NCI-H345 treated with DMSO at 0.1 percent for 48 hours (cell line): ENCODE measurements at regions not wholly inside any gene's neighbourhood (a gene's known extent, or its start where the extent isn't known, plus 50 kb on each side); places are given as distances from the start of the nearest gene placed in this dataset.
"Not testable (repeated sequence)": the region's sequence is repeated elsewhere in the genome, so short reads cannot be mapped to it uniquely, and the experiment has no call there.

ENCODE experiments used
- DNase-seq: peaks from one replicate; lab custom pipeline; 2025; ENCODE audit not compliant: unreplicated experiment; lab: John Stamatoyannopoulos, UW

DNA sequence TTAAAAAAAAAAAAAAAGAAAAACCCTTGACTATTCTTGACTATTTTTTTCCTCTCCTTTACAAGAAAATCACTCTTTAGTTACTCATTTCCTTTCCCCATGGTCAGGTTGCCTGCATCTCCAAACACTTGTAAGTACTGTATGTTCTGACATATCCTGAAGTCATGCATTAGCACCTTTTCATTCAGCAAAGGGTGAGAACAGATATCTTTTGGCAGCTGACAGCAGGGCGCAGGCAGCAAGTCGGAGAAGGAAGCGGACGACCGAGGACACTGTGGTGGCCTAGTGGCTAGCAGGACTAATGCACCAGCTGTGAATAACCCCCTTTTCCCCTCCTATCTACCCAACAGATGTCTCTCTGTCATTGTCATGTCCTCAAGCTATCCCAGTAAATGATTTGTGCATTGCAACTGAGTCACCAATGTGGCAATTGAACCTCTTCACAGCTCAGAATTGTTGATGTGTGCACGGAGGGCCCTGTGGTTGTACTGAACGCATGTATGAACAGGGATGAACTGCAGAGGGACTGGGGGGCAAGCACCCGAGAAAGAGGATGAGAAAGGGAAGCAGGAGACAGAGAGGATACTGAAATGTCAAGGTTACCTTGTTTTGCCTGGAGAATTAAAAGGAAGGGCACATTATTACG is 996.0 kb upstream of the ARRDC3 start:
- no peak for DNase-seq

GRCh38 chr5:92374859-92375258 is 991.7 kb upstream of the ARRDC3 start:
- no peak for DNase-seq

- no peak for DNase-seq
These were observed 989.6 kb upstream of the ARRDC3 start for GRCh38 chr5:92372766-92373165.

DNA sequence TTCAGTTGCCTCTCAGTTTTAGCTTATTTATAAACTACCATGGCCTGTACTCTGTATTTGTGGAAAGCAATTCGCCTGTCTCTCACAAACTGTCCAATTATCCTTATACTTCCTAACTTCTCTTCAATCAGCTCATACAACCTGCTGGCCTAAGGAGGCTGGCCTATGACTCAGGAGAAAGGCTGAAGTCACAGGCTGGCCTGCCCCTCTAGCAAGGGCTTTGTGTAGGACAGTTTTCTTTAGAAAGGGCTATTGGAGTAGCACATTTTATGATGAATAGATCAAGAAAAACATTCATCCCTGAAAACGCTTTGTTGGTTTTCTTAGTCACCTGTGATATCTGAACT is 988.7 kb upstream of the ARRDC3 start:
- no peak for DNase-seq

GRCh38 chr5:92371171-92371888 is 988.2 kb upstream of the ARRDC3 start:
- DNase-seq = no peak

- DNase-seq = no peak
These were observed 986.9 kb upstream of the ARRDC3 start for GRCh38 chr5:92370032-92370431.

GRCh38 chr5:92369587-92369986 is 986.5 kb upstream of the ARRDC3 start:
- no peak for DNase-seq

DNA sequence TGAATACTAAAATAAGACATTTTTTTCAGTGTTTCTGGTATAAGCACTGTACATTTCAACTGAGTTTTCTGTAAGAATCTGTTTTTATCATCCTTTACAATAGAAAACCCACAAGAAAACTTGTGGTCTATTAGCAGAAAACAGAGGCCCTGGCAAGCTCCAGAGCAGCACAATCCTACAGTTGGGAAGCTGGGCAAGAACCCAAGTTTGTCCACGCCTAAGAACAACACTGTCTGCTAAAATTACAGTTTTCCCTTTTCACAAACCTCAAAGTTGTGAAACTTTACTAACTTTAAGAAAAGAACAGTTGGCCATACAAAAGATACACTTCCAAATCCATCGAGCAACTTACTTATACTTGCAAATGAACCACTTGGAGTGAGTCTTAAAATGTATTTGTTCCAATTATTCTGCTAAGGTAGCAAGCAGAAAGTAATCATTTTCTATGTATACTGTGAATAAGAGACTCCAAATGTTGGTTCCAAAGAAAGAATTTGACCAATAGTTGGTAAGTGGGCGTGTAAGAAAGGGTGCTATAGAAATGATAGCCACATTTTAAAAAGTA is 982.0 kb upstream of the ARRDC3 start:
- no peak for DNase-seq

DNA sequence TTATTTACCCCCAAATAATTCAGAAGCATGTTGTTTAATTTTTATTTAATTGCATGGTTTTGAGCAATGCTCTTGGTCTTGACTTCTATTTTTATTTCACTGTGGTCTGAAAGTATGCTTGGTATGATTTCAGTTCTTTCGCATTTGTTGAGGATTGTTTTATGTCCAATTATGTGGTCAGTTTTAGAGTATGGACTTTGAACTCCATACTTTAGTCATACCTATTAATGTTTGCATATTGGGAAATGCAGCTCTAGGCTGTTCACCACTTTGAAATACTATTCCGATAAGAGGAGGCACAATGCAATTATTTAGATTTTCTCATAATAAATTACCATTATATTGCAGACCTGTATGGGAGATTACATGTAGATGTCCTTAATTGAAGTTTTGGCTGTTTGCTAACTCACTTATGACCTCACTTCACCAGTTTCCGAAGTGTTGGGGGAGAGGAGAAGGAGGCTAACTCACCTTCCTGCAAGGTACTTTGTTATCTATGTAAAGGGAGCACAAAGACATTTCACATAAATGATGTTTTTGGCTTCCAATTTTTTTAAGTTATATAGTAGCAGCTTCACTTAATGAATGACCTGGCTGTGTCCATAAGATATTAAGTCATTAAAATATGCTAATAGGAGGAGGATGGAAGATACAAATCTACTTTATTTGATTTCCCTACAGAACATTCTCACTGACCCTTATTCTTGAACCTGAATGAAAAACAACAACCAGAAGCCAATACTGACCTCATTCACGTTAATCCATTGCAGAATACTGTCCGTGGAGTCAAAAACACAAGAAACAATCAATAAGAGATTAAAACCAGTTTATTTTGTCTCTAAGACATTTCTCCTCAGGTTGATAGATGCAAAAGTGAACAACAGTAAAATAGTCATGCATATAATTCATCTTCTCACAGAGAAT is 970.3 kb upstream of the ARRDC3 start:
- DNase-seq = no peak

- DNase-seq = no peak
These were observed 954.7 kb upstream of the ARRDC3 start for GRCh38 chr5:92337772-92338234.

- no peak for DNase-seq
These were observed 948.9 kb upstream of the ARRDC3 start for GRCh38 chr5:92332039-92332438.

DNA sequence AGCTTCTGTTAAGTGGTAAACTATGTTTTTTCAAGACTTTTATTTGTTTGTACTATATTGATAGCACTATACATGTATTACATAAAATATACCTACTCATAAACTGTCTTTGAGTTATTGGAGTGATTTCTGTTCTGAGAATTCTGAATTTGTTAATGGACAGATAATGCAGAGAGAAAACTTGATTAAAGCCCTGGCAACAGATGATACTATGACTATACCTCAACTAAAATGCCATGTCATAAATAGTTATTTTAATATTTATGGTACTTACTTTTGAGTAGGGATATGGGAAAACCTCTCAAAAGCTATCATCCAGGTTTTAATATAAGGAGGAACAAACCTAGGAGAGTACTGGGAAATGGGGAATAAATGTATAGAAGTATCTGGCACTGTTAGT is 947.2 kb upstream of the ARRDC3 start:
- DNase-seq = no peak

DNA sequence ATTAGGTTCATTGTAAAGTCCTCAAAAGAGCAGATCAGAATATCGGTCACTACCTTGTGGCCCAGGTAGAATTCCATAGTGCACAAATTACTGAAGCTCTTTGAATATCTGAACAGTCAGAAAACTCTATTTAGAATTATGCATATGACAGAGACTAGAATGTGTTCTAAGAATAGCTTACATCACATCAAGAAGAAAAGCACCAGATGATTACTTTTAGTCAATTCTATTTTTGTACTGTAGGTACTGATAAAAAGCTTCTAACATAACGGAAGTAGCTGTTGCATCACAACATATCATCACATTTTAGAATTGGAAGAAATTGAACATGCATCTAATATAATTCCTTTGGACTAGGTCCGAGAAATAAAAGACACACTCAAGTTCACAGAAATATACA is 946.6 kb upstream of the ARRDC3 start:
- DNase-seq = no peak

GRCh38 chr5:92328584-92329259 is 945.6 kb upstream of the ARRDC3 start:
- no peak for DNase-seq

GRCh38 chr5:92320446-92320845 is 937.3 kb upstream of the ARRDC3 start:
- no peak for DNase-seq

DNA sequence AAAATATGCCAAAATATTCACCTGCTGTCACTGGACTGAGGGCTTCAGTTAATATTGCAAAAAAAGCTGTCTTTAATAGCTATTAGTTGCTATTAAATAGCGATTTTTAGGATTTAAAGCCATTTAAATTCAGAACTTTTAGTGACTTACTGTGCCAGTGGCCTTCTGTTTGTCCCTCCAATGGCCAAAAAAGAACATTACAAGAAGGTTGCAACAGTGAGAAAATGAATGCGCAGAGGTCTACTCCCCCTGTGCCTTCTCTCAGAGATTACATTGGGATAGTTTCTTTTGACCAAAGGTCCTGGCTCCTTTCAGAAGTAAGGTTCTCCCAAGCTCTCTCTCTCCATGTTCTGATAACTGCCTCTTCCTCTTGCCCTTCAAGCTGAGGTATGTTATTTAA is 930.3 kb upstream of the ARRDC3 start:
- DNase-seq = no peak

DNA sequence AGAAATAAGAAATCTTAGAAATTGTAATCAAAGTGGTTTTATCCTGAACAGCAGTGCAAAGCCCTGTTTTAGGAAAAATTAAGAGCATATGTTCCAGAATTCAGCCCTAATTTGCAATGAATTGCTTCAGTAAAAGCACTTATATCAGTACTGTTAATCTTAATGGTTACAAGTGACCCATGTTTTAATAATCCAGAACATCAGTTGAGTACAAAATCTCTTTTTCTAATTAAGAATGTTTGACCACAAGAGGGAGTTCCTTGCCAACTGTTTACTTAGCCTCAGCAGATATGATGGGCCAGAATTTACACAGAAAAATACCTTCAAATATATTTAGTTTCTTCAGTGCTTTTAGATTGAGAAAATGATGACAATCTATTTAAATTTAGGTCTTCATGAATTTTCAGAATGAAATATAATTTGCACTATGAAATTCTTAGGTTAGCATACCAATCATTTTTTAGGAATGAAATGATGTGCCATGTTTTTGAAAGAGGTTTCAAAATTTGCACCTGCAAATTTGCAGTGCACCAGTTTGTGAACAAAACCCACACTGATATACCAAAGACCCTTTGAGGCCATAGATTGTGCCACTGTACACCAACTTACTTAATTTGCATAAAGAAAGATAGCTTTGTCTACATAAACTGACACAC is 926.3 kb upstream of the ARRDC3 start:
- peak; percentile 65 for DNase-seq

GRCh38 chr5:92308679-92309078 is 925.6 kb upstream of the ARRDC3 start:
- DNase-seq = no peak

GRCh38 chr5:92302356-92302755 is 919.2 kb upstream of the ARRDC3 start:
- not testable (repeated sequence) for DNase-seq

DNA sequence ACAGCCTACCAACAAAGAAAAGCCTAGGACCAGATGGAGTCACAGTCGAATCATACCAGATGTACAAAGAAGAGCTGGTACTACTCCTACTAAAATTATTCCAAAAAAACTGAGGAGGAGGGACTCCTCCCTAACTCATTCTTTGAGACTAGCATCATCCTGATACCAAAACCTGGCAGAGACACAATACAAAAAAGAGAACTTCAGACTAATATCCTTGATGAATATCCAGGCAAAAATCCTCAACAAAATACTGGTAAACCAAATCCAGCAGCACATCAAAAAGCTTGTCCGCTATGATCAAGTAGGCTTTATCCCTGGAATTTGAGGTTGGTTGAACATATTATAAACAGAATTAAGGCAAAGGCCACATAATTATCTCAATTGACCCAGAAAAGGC is 900.4 kb upstream of the ARRDC3 start:
- no peak for DNase-seq
